HCT116 (cell line): ENCODE measurements at regions not wholly inside any gene's neighbourhood (a gene's known extent, or its start where the extent isn't known, plus 50 kb on each side); places are given as distances from the start of the nearest gene placed in this dataset.

ENCODE experiments used
- ATAC-seq: fragments of 200-7000 bp; cut with Tn5 transposase; 2 replicates; pipeline ENCODE4 v1.9.1; 2020; ENCODE audit warnings: mild to moderate bottlenecking, moderate library complexity
- BruUV-seq: library from RNA; stranded (reverse); fragments of 400-500 nt; replicated peaks from 2 replicates; lab custom pipeline; 2021; lab: Mats Ljungman, UMichigan
- CTCF ChIA-PET: fragments of 300-600 bp; sonication (Branson Sonifier 250); formaldehyde crosslinking; loops from one replicate; lab custom pipeline; 2021; ENCODE audit warnings: antibody characterized with exemption; lab: Charles Lee
- POLR2A ChIA-PET: fragments of 300-600, 350-600 bp; sonication (Branson Sonifier 250); formaldehyde crosslinking; loops from one replicate; lab custom pipeline; 2021; ENCODE audit warnings: antibody characterized with exemption; lab: Charles Lee
- RAD21 ChIA-PET, 2 experiments: fragments of 300-600 bp; sonication (Branson Sonifier 250); formaldehyde crosslinking; loops; one replicate each; lab custom pipeline; 2023; ENCODE audit warnings: low total read pairs in 2 of 2; ENCODE audit not compliant: uncharacterized antibody in 2 of 2, unreplicated experiment in 2 of 2, low non-redundant PET in 1 of 2; lab: Charles Lee
- DNase-seq: peaks from one replicate; pipeline ENCODE4 v3.0.0-alpha.2; 2010; ENCODE audit warnings: low read depth, low spot score
- H2AFZ ChIP-seq: fragments of 200-600 bp; shearing (Covaris generic), sonication (generic); 2 replicates; pipeline ENCODE4 v1.6.1; 2017; ENCODE audit warnings: low read depth, mixed run types, mixed read lengths, antibody characterized with exemption, low read length; ENCODE audit not compliant: poor library complexity, severe bottlenecking
- H3K27ac ChIP-seq: 2 replicates; pipeline ENCODE4 v1.5.1; 2012; ENCODE audit warnings: low read depth, low read length
- H3K27me3 ChIP-seq: fragments of 200-600 bp; sonication (generic); 2 replicates; pipeline ENCODE4 v1.6.1; 2016; ENCODE audit warnings: mixed run types, low read length, mixed read lengths; ENCODE audit not compliant: insufficient read depth
- H3K36me3 ChIP-seq, 2 experiments: fragments of 200-500 bp in 1 of 2; fragments of 200-600 bp in 1 of 2; sonication (Bioruptor generic) in 1 of 2; sonication (generic) in 1 of 2; 2 replicates each; pipeline versions ENCODE4 v1.5.1 to v1.6.1; 2014 to 2016; ENCODE audit warnings: low read length in 2 of 2, inconsistent platforms in 1 of 2, mixed read lengths in 1 of 2, mixed run types in 1 of 2; ENCODE audit not compliant: insufficient read depth in 2 of 2, control insufficient read depth in 1 of 2
- H3K4me1 ChIP-seq, 2 experiments: fragments of 200-600 bp in 1 of 2; sonication (generic) in 1 of 2; 2 replicates each; pipeline versions ENCODE4 v1.5.1 to v1.6.1; 2012 to 2017; ENCODE audit warnings: low read length in 2 of 2, inconsistent platforms in 1 of 2, mild to moderate bottlenecking in 1 of 2, mixed read lengths in 1 of 2, mixed run types in 1 of 2, moderate library complexity in 1 of 2; ENCODE audit not compliant: insufficient read depth in 2 of 2, control insufficient read depth in 1 of 2
- H3K4me2 ChIP-seq: fragments of 200-600 bp; sonication (generic); 2 replicates; pipeline ENCODE4 v1.6.1; 2017; ENCODE audit warnings: mixed run types, low read length, mixed read lengths
- H3K4me3 ChIP-seq, 2 experiments: fragments of 200-600 bp in 1 of 2; sonication (generic) in 1 of 2; replicated peaks in 1 of 2; 2 replicates each; pipeline ENCODE4 v1.5.1; 2011 to 2016; ENCODE audit warnings: low read length in 2 of 2, control low read depth in 1 of 2, low read depth in 1 of 2, mild to moderate bottlenecking in 1 of 2, mixed read lengths in 1 of 2, mixed run types in 1 of 2
- H3K79me2 ChIP-seq: fragments of 200-600 bp; sonication (generic); 2 replicates; pipeline ENCODE4 v1.6.1; 2017; ENCODE audit warnings: mild to moderate bottlenecking, mixed run types, low read length, moderate library complexity, mixed read lengths; ENCODE audit not compliant: insufficient read depth
- H3K9ac ChIP-seq: fragments of 200-600 bp; sonication (generic); 2 replicates; pipeline ENCODE4 v1.6.1; 2016; ENCODE audit warnings: low read length, mixed read lengths
- H3K9me2 ChIP-seq: fragments of 200-600 bp; sonication (generic), shearing (Covaris generic); 2 replicates; pipeline ENCODE4 v1.6.1; 2017; ENCODE audit warnings: mixed run types, mild to moderate bottlenecking, moderate library complexity; ENCODE audit not compliant: insufficient read depth
- H3K9me3 ChIP-seq, 2 experiments: fragments of 200-500 bp in 1 of 2; fragments of 200-600 bp in 1 of 2; sonication (Bioruptor generic) in 1 of 2; sonication (generic) in 1 of 2; 2 replicates each; pipeline ENCODE4 v1.6.1; 2014 to 2017; ENCODE audit warnings: low read length in 2 of 2, mixed read lengths in 2 of 2, inconsistent platforms in 1 of 2, low read depth in 1 of 2, mild to moderate bottlenecking in 1 of 2, mixed run types in 1 of 2, moderate library complexity in 1 of 2; ENCODE audit not compliant: control insufficient read depth in 1 of 2, insufficient read depth in 1 of 2
- H4K20me1 ChIP-seq: fragments of 200-600 bp; sonication (generic), shearing (Covaris generic); 2 replicates; pipeline ENCODE4 v1.6.1; 2017; ENCODE audit warnings: mixed run types, mild to moderate bottlenecking, moderate library complexity; ENCODE audit not compliant: insufficient read depth
- CEBPB ChIP-seq: IDR thresholded peaks from 2 replicates; pipeline ENCODE4 v1.6.1; 2012; ENCODE audit warnings: low read depth
- CTCF ChIP-seq, 3 experiments: fragments of 200-600 bp in 1 of 3; sonication (generic) in 1 of 3; IDR thresholded peaks in 2 of 3; conservative IDR thresholded peaks in 1 of 3; 2 replicates each; pipeline ENCODE4 v1.5.1; 2012 to 2017; ENCODE audit warnings: low read depth in 2 of 3, low read length in 2 of 3, antibody characterized with exemption in 1 of 3, borderline replicate concordance in 1 of 3, control low read depth in 1 of 3, mild to moderate bottlenecking in 1 of 3, mixed read lengths in 1 of 3, mixed run types in 1 of 3, moderate library complexity in 1 of 3; ENCODE audit not compliant: insufficient read depth in 1 of 3
- EGR1 ChIP-seq: IDR thresholded peaks from 2 replicates; pipeline ENCODE4 v1.6.1; 2012; ENCODE audit warnings: low read depth
- FOSL1 ChIP-seq: IDR thresholded peaks from 2 replicates; pipeline ENCODE4 v1.6.1; 2012; ENCODE audit warnings: low read depth
- JUND ChIP-seq: IDR thresholded peaks from 2 replicates; pipeline ENCODE4 v1.6.1; 2012
- POLR2A ChIP-seq: IDR thresholded peaks from 2 replicates; pipeline ENCODE4 v1.7.0; 2011; ENCODE audit warnings: borderline replicate concordance; ENCODE audit not compliant: insufficient read depth, insufficient read length; ENCODE audit errors: extremely low read depth
- RAD21 ChIP-seq: IDR thresholded peaks from 2 replicates; pipeline ENCODE4 v1.6.1; 2012; ENCODE audit warnings: low read depth, mild to moderate bottlenecking
- SIN3A ChIP-seq: IDR thresholded peaks from 2 replicates; pipeline ENCODE4 v1.6.1; 2012; ENCODE audit warnings: low read depth
- TCF7L2 ChIP-seq: IDR thresholded peaks from 2 replicates; pipeline ENCODE4 v1.7.0; 2011; ENCODE audit warnings: borderline replicate concordance, inconsistent platforms; ENCODE audit not compliant: insufficient read depth, insufficient read length; ENCODE audit errors: extremely low read depth
- ZNF274 ChIP-seq: fragments of 200-500 bp; sonication (Bioruptor generic); IDR thresholded peaks from 2 replicates; pipeline ENCODE4 v1.6.1; 2014; ENCODE audit warnings: mild to moderate bottlenecking, low read depth, low read length, inconsistent platforms
- intact Hi-C: fragments of 100-400 bp; cut with micrococcal nuclease; formaldehyde crosslinking; loops from 2 replicates; pipeline ENCODE4 v1.10.0; 2022

GRCh38 chr3:72067721-72068120 is 282.8 kb upstream of the PROK2 start:
- POLR2A ChIA-PET = no interaction called here

More at GRCh38 chr3:72067721-72068120, 282.8 kb upstream of the PROK2 start:
- intact Hi-C loops = no loop called here
- Histone ChIP-seq H3K36me3 (no peaks in the 10 kb centered on the region), H3K27me3 (peaks cover 4% of the 10 kb centered on the region; the same call in 1 of the 2 replicates), H4K20me1 (no peaks in the 10 kb centered on the region), H3K27ac (no peak overlapping the region), H3K9ac (no peak overlapping the region), H2AFZ (no peak overlapping the region), H3K4me2 (no peak overlapping the region), H3K4me3 (no peak overlapping the region), H3K9me2 (no peaks in the 10 kb centered on the region), H3K9me3 (no peaks in the 10 kb centered on the region), H3K79me2 (no peaks in the 10 kb centered on the region), H3K4me1 (no peaks in the 10 kb centered on the region)
- DNase-seq (no peak), ATAC-seq (no peak)
- TF ChIP-seq SIN3A (no peak), ZNF274 (no peak), JUND (no peak), FOSL1 (no peak), POLR2A (no peak), CTCF (IDR thresholded peaks at IDR 0.05 in 2 of 3, conservative IDR thresholded peaks at IDR 0.05 in 1 of 3; ENCODE audit: borderline replicate concordance in 1 of 3, insufficient read depth in 1 of 3, low read depth in 2 of 3, low read length in 2 of 3) (no peak), TCF7L2 (no peak), EGR1 (no peak), CEBPB (no peak), RAD21 (no peak)
- no TSS peak for BruUV-seq
- ChIA-PET CTCF (no interaction called here), RAD21 (no interaction called here)
